ENCODE measurements at regions not wholly inside any gene's neighbourhood (a gene's known extent, or its start where the extent isn't known, plus 50 kb on each side); places are given as distances from the start of the nearest gene placed in this dataset.

DNA sequence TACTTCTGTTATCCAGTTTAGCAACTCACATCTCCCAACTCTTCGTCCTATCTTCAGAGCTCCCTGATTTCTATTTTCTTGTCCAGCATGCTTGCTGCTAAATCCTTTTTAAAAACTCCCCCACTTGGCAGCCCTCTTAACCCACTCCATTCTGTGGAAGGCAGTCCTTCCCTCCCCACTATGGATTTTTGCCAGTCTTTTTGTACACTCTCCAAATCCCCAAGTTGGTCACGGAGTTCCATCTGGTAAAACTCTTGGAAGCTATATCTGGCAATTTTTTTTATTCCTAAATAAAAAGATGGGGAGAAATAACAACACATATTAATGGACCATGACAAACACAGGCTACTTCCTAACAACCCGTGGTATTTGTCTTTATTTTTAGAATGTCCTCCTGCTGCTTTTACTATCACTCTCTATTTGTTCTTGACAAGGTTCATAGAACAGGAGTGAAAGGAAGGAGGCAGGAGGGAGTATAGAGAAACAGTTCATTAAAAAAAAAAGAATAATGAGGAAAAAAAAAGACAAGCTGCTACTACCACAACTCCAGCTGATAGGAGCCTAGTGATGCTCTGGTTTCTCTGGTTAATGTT lies 120.0 kb upstream of the THSD7B start:
- DNase-seq: no peak
- H3K9me3 ChIP-seq (ENCODE audit: control insufficient read depth in 2 of 3, low read length in 3 of 3): no peaks in the 10 kb centered on the region
- H3K27ac Mint-ChIP-seq: no peak overlapping the region
- H3K4me3 Mint-ChIP-seq: no peak overlapping the region
- peaks cover 0 to 2% (median 0%) of the 10 kb centered on the region in 11 donors for H3K9me3 Mint-ChIP-seq
- no peaks in the 10 kb centered on the region for H3K4me1 Mint-ChIP-seq
- no peak overlapping the region for H3K4me3 ChIP-seq (ENCODE audit: low read length)
- H3K36me3 ChIP-seq (ENCODE audit: control insufficient read depth in 2 of 3, insufficient read depth in 3 of 3, low read length in 3 of 3): no peaks in the 10 kb centered on the region
- intact Hi-C loops (cut with micrococcal nuclease): no loop called here
- POLR2A ChIA-PET: no interaction called here
- no peak for ATAC-seq
- H3K4me1 ChIP-seq (ENCODE audit: control insufficient read depth in 2 of 2, insufficient read depth in 2 of 2, low read length in 2 of 2): no peaks in the 10 kb centered on the region
- H3K27ac ChIP-seq (ENCODE audit: low read depth, low read length): no peak overlapping the region
- CTCF ChIA-PET: no interaction called here
- no peaks in the 10 kb centered on the region for H3K27me3 ChIP-seq (ENCODE audit: control insufficient read depth in 2 of 2, insufficient read depth in 2 of 2, low read length in 2 of 2)
- no peaks in the 10 kb centered on the region for H3K36me3 Mint-ChIP-seq
- peaks cover 2 to 46% (median 28%) of the 10 kb centered on the region in 5 donors for H3K27me3 Mint-ChIP-seq

DNA sequence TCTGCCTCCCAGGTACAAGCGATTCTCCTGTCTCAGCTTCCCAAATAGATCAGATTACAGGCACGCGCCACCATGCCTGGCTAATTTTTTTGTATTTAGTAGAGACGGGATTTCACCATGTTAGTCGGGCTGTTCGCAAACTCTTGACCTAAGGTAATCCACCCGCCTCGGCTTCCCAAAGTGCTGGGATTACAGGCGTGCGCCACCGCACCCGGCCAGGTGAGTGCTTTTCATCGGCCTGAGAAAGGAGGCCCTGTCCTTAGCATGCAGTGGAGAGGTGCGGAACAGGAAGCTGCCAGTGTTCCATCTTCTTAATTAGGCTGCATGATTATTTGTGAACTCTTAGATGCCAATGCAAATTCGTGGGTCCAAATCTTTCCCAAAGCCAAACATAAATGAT lies 125.7 kb upstream of the THSD7B start:
- Histone ChIP-seq H3K4me3 (ENCODE audit: low read length) (no peak overlapping the region), H3K27me3 (ENCODE audit: control insufficient read depth in 2 of 2, insufficient read depth in 2 of 2, low read length in 2 of 2) (no peaks in the 10 kb centered on the region), H3K27ac (ENCODE audit: low read depth, low read length) (no peak overlapping the region), H3K4me1 (ENCODE audit: control insufficient read depth in 2 of 2, insufficient read depth in 2 of 2, low read length in 2 of 2) (no peaks in the 10 kb centered on the region), H3K36me3 (ENCODE audit: control insufficient read depth in 2 of 3, insufficient read depth in 3 of 3, low read length in 3 of 3) (no peaks in the 10 kb centered on the region), H3K9me3 (ENCODE audit: control insufficient read depth in 2 of 3, low read length in 3 of 3) (peaks cover 0 to 3% (median 0%) of the 10 kb centered on the region in 3 experiments)
- H3K27me3 Mint-ChIP-seq: peaks cover 0 to 24% (median 13%) of the 10 kb centered on the region in 5 donors
- H3K27ac Mint-ChIP-seq: no peak overlapping the region
- H3K4me3 Mint-ChIP-seq: no peak overlapping the region
- DNase-seq (no peak), ATAC-seq (no peak)
- intact Hi-C loops (cut with micrococcal nuclease): no loop called here
- H3K36me3 Mint-ChIP-seq: no peaks in the 10 kb centered on the region
- POLR2A ChIA-PET: no interaction called here
- peaks cover 0 to 5% (median 0%) of the 10 kb centered on the region in 11 donors for H3K9me3 Mint-ChIP-seq
- no peaks in the 10 kb centered on the region for H3K4me1 Mint-ChIP-seq
- CTCF ChIA-PET: no interaction called here

DNA sequence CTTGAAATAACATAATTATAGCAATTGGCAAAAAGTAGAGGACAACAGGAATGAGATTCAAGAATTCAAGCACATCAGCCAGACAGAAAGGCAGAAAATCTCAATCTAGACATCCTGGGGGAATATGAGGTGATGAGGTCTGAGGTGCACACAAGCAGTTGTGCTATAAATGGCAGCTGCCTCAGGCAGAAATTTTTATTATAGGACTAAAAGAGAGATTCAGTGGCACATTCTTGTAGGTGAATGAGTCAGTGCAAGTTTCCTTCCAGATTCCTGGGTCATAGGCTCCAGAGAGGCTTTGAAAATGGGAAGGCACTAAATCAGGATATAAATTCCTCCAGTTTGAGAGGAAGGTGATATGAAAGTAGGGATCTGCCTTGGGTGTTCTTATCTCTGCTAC lies 127.2 kb upstream of the THSD7B start:
- Histone ChIP-seq H3K27me3 (ENCODE audit: control insufficient read depth in 2 of 2, insufficient read depth in 2 of 2, low read length in 2 of 2) (no peaks in the 10 kb centered on the region), H3K36me3 (ENCODE audit: control insufficient read depth in 2 of 3, insufficient read depth in 3 of 3, low read length in 3 of 3) (no peaks in the 10 kb centered on the region), H3K4me3 (ENCODE audit: low read length) (no peak overlapping the region), H3K9me3 (ENCODE audit: control insufficient read depth in 2 of 3, low read length in 3 of 3) (peaks cover 0 to 3% (median 0%) of the 10 kb centered on the region in 3 experiments), H3K27ac (ENCODE audit: low read depth, low read length) (no peak overlapping the region), H3K4me1 (ENCODE audit: control insufficient read depth in 2 of 2, insufficient read depth in 2 of 2, low read length in 2 of 2) (no peaks in the 10 kb centered on the region)
- no peaks in the 10 kb centered on the region for H3K4me1 Mint-ChIP-seq
- H3K27me3 Mint-ChIP-seq: peaks cover 0 to 21% (median 15%) of the 10 kb centered on the region in 5 donors
- H3K27ac Mint-ChIP-seq: no peak overlapping the region
- intact Hi-C loops (cut with micrococcal nuclease): no loop called here
- POLR2A ChIA-PET: no interaction called here
- peaks cover 0 to 11% (median 0%) of the 10 kb centered on the region in 11 donors for H3K9me3 Mint-ChIP-seq
- ATAC-seq (no peak), DNase-seq (no peak)
- CTCF ChIA-PET: no interaction called here
- no peaks in the 10 kb centered on the region for H3K36me3 Mint-ChIP-seq
- no peak overlapping the region for H3K4me3 Mint-ChIP-seq

DNA sequence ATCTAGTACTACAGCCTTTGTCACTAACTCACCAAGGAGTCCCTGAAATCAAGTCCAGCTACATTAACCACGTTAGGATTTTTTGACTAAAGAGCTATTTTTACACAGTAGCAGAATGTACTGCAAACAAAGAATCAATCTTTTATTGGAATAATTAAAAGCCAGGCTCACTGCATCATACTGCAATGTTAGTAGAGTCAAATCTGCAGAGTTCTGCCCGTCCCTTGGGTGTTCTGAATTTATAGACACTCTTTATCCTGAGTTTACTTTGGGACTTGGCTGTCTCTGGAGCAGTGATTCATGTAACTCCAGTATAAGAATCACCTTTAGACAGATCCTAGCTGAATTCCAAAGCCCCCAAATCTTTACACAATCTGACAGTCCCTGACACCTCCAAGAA lies 127.9 kb upstream of the THSD7B start:
- Histone ChIP-seq H3K4me3 (ENCODE audit: low read length) (no peak overlapping the region), H3K4me1 (ENCODE audit: control insufficient read depth in 2 of 2, insufficient read depth in 2 of 2, low read length in 2 of 2) (no peaks in the 10 kb centered on the region), H3K27ac (ENCODE audit: low read depth, low read length) (no peak overlapping the region), H3K36me3 (ENCODE audit: control insufficient read depth in 2 of 3, insufficient read depth in 3 of 3, low read length in 3 of 3) (no peaks in the 10 kb centered on the region), H3K27me3 (ENCODE audit: control insufficient read depth in 2 of 2, insufficient read depth in 2 of 2, low read length in 2 of 2) (no peaks in the 10 kb centered on the region), H3K9me3 (ENCODE audit: control insufficient read depth in 2 of 3, low read length in 3 of 3) (peaks cover 0 to 3% (median 0%) of the 10 kb centered on the region in 3 experiments)
- no peak overlapping the region for H3K27ac Mint-ChIP-seq
- no peak overlapping the region for H3K4me3 Mint-ChIP-seq
- no peak for DNase-seq
- intact Hi-C loops (cut with micrococcal nuclease): no loop called here
- POLR2A ChIA-PET: no interaction called here
- no peak for ATAC-seq
- H3K9me3 Mint-ChIP-seq: peaks cover 0 to 11% (median 0%) of the 10 kb centered on the region in 11 donors
- CTCF ChIA-PET: no interaction called here
- H3K36me3 Mint-ChIP-seq: no peaks in the 10 kb centered on the region
- H3K27me3 Mint-ChIP-seq: peaks cover 0 to 16% (median 14%) of the 10 kb centered on the region in 5 donors
- no peaks in the 10 kb centered on the region for H3K4me1 Mint-ChIP-seq

DNA sequence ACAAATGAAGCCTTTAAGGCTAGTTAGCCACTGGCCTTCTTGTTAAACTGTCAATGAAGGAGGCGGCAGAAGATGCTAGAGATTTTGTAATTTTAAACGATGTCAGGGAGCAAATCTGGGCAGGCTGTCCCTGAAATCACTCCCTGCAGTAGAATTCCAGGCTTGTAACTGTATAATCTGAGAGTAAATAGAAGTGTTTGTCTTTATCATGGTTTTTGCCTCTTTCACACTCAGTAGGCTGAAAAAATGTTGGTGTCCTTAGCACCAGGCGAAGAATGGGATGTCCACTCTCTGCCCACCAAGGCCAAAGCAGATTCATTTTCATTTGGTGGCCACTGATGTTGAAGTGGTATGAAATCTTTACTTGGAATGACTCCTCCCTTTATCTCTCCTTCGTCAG lies 136.9 kb upstream of the THSD7B start:
- ATAC-seq: no peak
- no peak overlapping the region for H3K4me3 Mint-ChIP-seq
- CTCF ChIA-PET: no interaction called here

DNA sequence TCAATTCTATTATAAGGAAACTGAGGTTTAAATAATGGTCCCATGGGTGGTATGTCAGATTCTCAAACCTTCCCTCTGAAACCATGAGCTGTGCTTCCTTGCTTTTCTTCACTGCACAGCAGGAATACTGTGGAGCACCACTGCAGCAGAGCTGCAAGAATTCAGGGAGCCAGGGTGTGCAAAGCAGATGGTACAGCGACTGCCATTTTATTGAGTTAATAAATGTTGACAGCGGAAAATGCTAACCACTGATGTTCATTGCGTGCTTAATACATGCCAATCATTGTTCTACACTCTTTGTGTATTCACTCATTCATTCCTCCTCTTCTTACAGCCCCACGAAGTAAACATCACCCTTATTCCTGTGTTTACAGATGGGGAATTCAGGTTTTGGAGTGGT lies 152.2 kb upstream of the THSD7B start:
- Histone ChIP-seq H3K27ac (ENCODE audit: low read depth, low read length) (no peak overlapping the region), H3K4me3 (ENCODE audit: low read length) (no peak overlapping the region), H3K4me1 (ENCODE audit: control insufficient read depth in 2 of 2, insufficient read depth in 2 of 2, low read length in 2 of 2) (no peaks in the 10 kb centered on the region), H3K36me3 (ENCODE audit: control insufficient read depth in 2 of 3, insufficient read depth in 3 of 3, low read length in 3 of 3) (no peaks in the 10 kb centered on the region), H3K27me3 (ENCODE audit: control insufficient read depth in 2 of 2, insufficient read depth in 2 of 2, low read length in 2 of 2) (no peaks in the 10 kb centered on the region), H3K9me3 (ENCODE audit: control insufficient read depth in 2 of 3, low read length in 3 of 3) (no peaks in the 10 kb centered on the region)
- ATAC-seq (no peak), DNase-seq (no peak)
- Mint-ChIP-seq H3K9me3 (peaks cover 0 to 9% (median 0%) of the 10 kb centered on the region in 11 donors), H3K4me3 (no peak overlapping the region), H3K4me1 (peaks cover 0 to 1% (median 0%) of the 10 kb centered on the region in 7 donors), H3K27me3 (peaks cover 0 to 17% (median 4%) of the 10 kb centered on the region in 5 donors), H3K27ac (no peak overlapping the region), H3K36me3 (no peaks in the 10 kb centered on the region)
- ChIA-PET POLR2A (no interaction called here), CTCF (no interaction called here)
- intact Hi-C loops (cut with micrococcal nuclease): no loop called here

More for the DNA sequence above, 136.9 kb upstream of the THSD7B start:
- no peaks in the 10 kb centered on the region for H3K36me3 Mint-ChIP-seq
- H3K9me3 Mint-ChIP-seq: peaks cover 0 to 2% (median 0%) of the 10 kb centered on the region in 11 donors
- Histone ChIP-seq H3K27me3 (ENCODE audit: control insufficient read depth in 2 of 2, insufficient read depth in 2 of 2, low read length in 2 of 2) (no peaks in the 10 kb centered on the region), H3K4me1 (ENCODE audit: control insufficient read depth in 2 of 2, insufficient read depth in 2 of 2, low read length in 2 of 2) (no peaks in the 10 kb centered on the region), H3K9me3 (ENCODE audit: control insufficient read depth in 2 of 3, low read length in 3 of 3) (no peaks in the 10 kb centered on the region), H3K4me3 (ENCODE audit: low read length) (no peak overlapping the region), H3K27ac (ENCODE audit: low read depth, low read length) (no peak overlapping the region), H3K36me3 (ENCODE audit: control insufficient read depth in 2 of 3, insufficient read depth in 3 of 3, low read length in 3 of 3) (no peaks in the 10 kb centered on the region)
- no peak overlapping the region for H3K27ac Mint-ChIP-seq
- intact Hi-C loops (cut with micrococcal nuclease): no loop called here
- POLR2A ChIA-PET: no interaction called here
- H3K4me1 Mint-ChIP-seq: no peaks in the 10 kb centered on the region
- peaks cover 2 to 36% (median 7%) of the 10 kb centered on the region in 5 donors for H3K27me3 Mint-ChIP-seq
- DNase-seq: no peak

DNA sequence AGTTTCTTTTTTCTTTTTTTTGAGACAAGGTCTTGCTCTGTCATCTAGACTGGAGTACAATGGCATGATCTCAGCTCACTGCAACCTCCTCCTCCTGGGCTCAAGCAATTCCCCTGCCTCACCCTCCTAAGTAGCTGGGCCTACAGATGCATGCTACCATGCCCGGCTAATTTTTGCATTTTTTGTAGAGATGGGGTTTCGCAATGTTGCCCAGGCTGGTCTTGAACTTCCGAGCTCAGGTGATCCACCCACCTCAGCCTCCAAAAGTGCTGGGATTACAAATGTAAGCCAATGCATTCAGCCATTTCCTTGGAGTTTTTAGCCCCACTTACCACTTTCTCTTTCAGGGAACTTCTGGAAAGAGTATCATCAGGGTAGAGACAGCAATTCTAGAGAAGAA lies 153.3 kb upstream of the THSD7B start:
- ATAC-seq: no peak
- POLR2A ChIA-PET: no interaction called here

More for the DNA sequence above, 153.3 kb upstream of the THSD7B start:
- H3K4me3 Mint-ChIP-seq: no peak overlapping the region
- H3K36me3 Mint-ChIP-seq: no peaks in the 10 kb centered on the region
- Histone ChIP-seq H3K4me3 (ENCODE audit: low read length) (no peak overlapping the region), H3K27ac (ENCODE audit: low read depth, low read length) (no peak overlapping the region), H3K4me1 (ENCODE audit: control insufficient read depth in 2 of 2, insufficient read depth in 2 of 2, low read length in 2 of 2) (no peaks in the 10 kb centered on the region), H3K9me3 (ENCODE audit: control insufficient read depth in 2 of 3, low read length in 3 of 3) (no peaks in the 10 kb centered on the region), H3K27me3 (ENCODE audit: control insufficient read depth in 2 of 2, insufficient read depth in 2 of 2, low read length in 2 of 2) (no peaks in the 10 kb centered on the region), H3K36me3 (ENCODE audit: control insufficient read depth in 2 of 3, insufficient read depth in 3 of 3, low read length in 3 of 3) (no peaks in the 10 kb centered on the region)
- no peak for DNase-seq
- peaks cover 0 to 10% (median 6%) of the 10 kb centered on the region in 11 donors for H3K9me3 Mint-ChIP-seq
- H3K27ac Mint-ChIP-seq: no peak overlapping the region
- peaks cover 0 to 1% (median 0%) of the 10 kb centered on the region in 7 donors for H3K4me1 Mint-ChIP-seq
- intact Hi-C loops (cut with micrococcal nuclease): no loop called here
- peaks cover 0 to 25% (median 10%) of the 10 kb centered on the region in 5 donors for H3K27me3 Mint-ChIP-seq
- CTCF ChIA-PET: no interaction called here

Measured in naive thymus-derived CD4-positive, alpha-beta T cell (primary cell).